Kidney epithelial cell (primary cell): ENCODE measurements at regions not wholly inside any gene's neighbourhood (a gene's known extent, or its start where the extent isn't known, plus 50 kb on each side); places are given as distances from the start of the nearest gene placed in this dataset.

Experiments
- DNase-seq: peaks from one replicate; pipeline ENCODE4 v3.0.0-alpha.2; 2010; ENCODE audit warnings: low read depth
- H3K27me3 ChIP-seq: 2 replicates; pipeline ENCODE4 v1.6.0; 2011; ENCODE audit warnings: low read length; ENCODE audit not compliant: control insufficient read depth, insufficient read depth
- H3K36me3 ChIP-seq: 2 replicates; pipeline ENCODE4 v1.5.1; 2011; ENCODE audit warnings: low read length; ENCODE audit not compliant: control insufficient read depth, insufficient read depth
- H3K4me3 ChIP-seq: 2 replicates; pipeline ENCODE4 v1.5.1; 2011; ENCODE audit warnings: low read depth, mild to moderate bottlenecking, control low read depth, low read length
- CTCF ChIP-seq: IDR thresholded peaks from 2 replicates; pipeline ENCODE4 v1.5.1; 2011; ENCODE audit warnings: mild to moderate bottlenecking, moderate library complexity, low read length, control low read depth, inconsistent platforms; ENCODE audit not compliant: insufficient read depth, poor library complexity, severe bottlenecking

- no peaks in the 10 kb centered on the region for H3K36me3 ChIP-seq
- TF ChIP-seq CTCF: no peak
- no peaks in the 10 kb centered on the region for H3K27me3 ChIP-seq
- DNase-seq: no peak
- H3K4me3 ChIP-seq: no peak overlapping the region
Observed at GRCh38 chr1:216841165-216841564, 117.9 kb upstream of the ESRRG start.

GRCh38 chr1:216836316-216836715 is 113.1 kb upstream of the ESRRG start:
- no peak overlapping the region for H3K4me3 ChIP-seq
- no peak for TF ChIP-seq CTCF
- no peaks in the 10 kb centered on the region for H3K36me3 ChIP-seq
- H3K27me3 ChIP-seq: no peaks in the 10 kb centered on the region
- DNase-seq: no peak

- Histone ChIP-seq H3K27me3 (no peaks in the 10 kb centered on the region), H3K36me3 (no peaks in the 10 kb centered on the region), H3K4me3 (no peak overlapping the region)
- no peak for DNase-seq
- no peak for TF ChIP-seq CTCF
Observed at GRCh38 chr1:216833509-216833908, 110.3 kb upstream of the ESRRG start.

GRCh38 chr1:216832192-216832591 is 109.0 kb upstream of the ESRRG start:
- no peak for TF ChIP-seq CTCF
- no peak for DNase-seq
- H3K4me3 ChIP-seq: no peak overlapping the region
- H3K27me3 ChIP-seq: no peaks in the 10 kb centered on the region
- H3K36me3 ChIP-seq: no peaks in the 10 kb centered on the region

GRCh38 chr1:216830424-216831210 is 107.4 kb upstream of the ESRRG start:
- H3K36me3 ChIP-seq: no peaks in the 10 kb centered on the region
- H3K4me3 ChIP-seq: no peak overlapping the region
- no peaks in the 10 kb centered on the region for H3K27me3 ChIP-seq
- no peak for TF ChIP-seq CTCF
- DNase-seq: no peak

- Histone ChIP-seq H3K27me3 (no peaks in the 10 kb centered on the region), H3K4me3 (no peak overlapping the region), H3K36me3 (no peaks in the 10 kb centered on the region)
- no peak for DNase-seq
- TF ChIP-seq CTCF: no peak
Observed at GRCh38 chr1:216827251-216827650, 104.0 kb upstream of the ESRRG start.
